Activated CD8-positive, alpha-beta memory T cell treated with anti-CD3 and anti-CD28 coated beads for 1 hour (primary cell): ENCODE measurements at regions not wholly inside any gene's neighbourhood (a gene's known extent, or its start where the extent isn't known, plus 50 kb on each side); places are given as distances from the start of the nearest gene placed in this dataset.

Experiments used
- DNase-seq, 2 donors: peaks; one replicate each; pipeline ENCODE4 v3.0.0-alpha.2; 2020; ENCODE audit warnings: low read depth in 1 of 2; ENCODE audit errors: extremely low read depth in 1 of 2

- no peak for DNase-seq
Observed at GRCh38 chr6:25061289-25061936, 125.7 kb upstream of the RIPOR2 start.

- no peak for DNase-seq
Observed at GRCh38 chr6:25062070-25062811, 126.5 kb upstream of the RIPOR2 start.

GRCh38 chr6:25064006-25064405 lies 128.2 kb upstream of the RIPOR2 start:
- DNase-seq: no peak

GRCh38 chr6:25065666-25066065 lies 129.9 kb upstream of the RIPOR2 start:
- DNase-seq: no peak

- no peak for DNase-seq
Observed at GRCh38 chr6:25066593-25066992, 130.8 kb upstream of the RIPOR2 start.

- no peak for DNase-seq
Observed at GRCh38 chr6:25068866-25069265, 133.1 kb upstream of the RIPOR2 start.

GRCh38 chr6:25070547-25071366 lies 135.0 kb upstream of the RIPOR2 start:
- peak; percentile 54 to 60 for DNase-seq

GRCh38 chr6:25078141-25078540 lies 142.4 kb upstream of the RIPOR2 start:
- no peak for DNase-seq

- DNase-seq: no peak
Observed at GRCh38 chr6:25083784-25084507, 148.2 kb upstream of the RIPOR2 start.

GRCh38 chr6:25084508-25084833 lies 148.7 kb upstream of the RIPOR2 start:
- DNase-seq: no peak

- no peak for DNase-seq
Observed at GRCh38 chr6:25085756-25086155, 150.0 kb upstream of the RIPOR2 start.

- no peak for DNase-seq
Observed at GRCh38 chr6:25086500-25087091, 150.8 kb upstream of the RIPOR2 start.

- no peak for DNase-seq
Observed at GRCh38 chr6:25088513-25088912, 152.8 kb upstream of the RIPOR2 start.

GRCh38 chr6:25089442-25089841 lies 153.7 kb upstream of the RIPOR2 start:
- DNase-seq: no peak

GRCh38 chr6:25094726-25095125 lies 159.0 kb upstream of the RIPOR2 start:
- no peak for DNase-seq

- no peak for DNase-seq
Observed at GRCh38 chr6:25100288-25100687, 164.5 kb upstream of the RIPOR2 start.

GRCh38 chr6:25103603-25104002 lies 167.8 kb upstream of the RIPOR2 start:
- DNase-seq: no peak

- DNase-seq: no peak
Observed at GRCh38 chr6:25105070-25105925, 169.5 kb upstream of the RIPOR2 start.

- no peak for DNase-seq
Observed at GRCh38 chr6:25107218-25107617, 171.5 kb upstream of the RIPOR2 start.

GRCh38 chr6:25111782-25112181 lies 167.4 kb upstream of the CARMIL1 start:
- no peak for DNase-seq
